ENCODE measurements at regions not wholly inside any gene's neighbourhood (a gene's known extent, or its start where the extent isn't known, plus 50 kb on each side); places are given as distances from the start of the nearest gene placed in this dataset.

GRCh38 chr12:94748726-94749421 is 98.5 kb upstream of the TMCC3 start:
- no peak for DNase-seq

GRCh38 chr12:94745562-94745961 is 95.2 kb upstream of the TMCC3 start:
- DNase-seq = no peak

DNA sequence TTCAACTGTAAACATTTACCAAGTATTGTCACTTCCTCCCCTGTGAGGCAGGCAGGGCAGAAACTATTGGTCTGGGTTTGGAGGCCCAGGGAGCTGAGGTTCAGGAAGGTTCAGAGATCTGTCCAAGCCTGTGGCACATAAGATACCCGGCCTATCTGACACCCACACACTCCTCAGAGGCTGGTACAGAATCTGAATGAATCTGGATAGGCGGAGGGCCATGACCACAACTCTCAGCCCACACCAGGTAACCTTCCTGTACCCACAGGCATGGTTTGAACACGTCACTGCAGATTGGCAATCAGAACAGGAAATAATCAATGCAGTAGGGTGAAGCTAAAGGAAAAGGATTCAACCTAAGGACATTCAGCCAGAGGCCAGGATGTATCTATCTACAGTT is 92.8 kb upstream of the TMCC3 start:
- no peak for DNase-seq

GRCh38 chr12:94740601-94741362 is 90.4 kb upstream of the TMCC3 start:
- DNase-seq = no peak

GRCh38 chr12:94736820-94737219 is 86.5 kb upstream of the TMCC3 start:
- no peak for DNase-seq

GRCh38 chr12:94736004-94736403 is 85.6 kb upstream of the TMCC3 start:
- DNase-seq = no peak

DNA sequence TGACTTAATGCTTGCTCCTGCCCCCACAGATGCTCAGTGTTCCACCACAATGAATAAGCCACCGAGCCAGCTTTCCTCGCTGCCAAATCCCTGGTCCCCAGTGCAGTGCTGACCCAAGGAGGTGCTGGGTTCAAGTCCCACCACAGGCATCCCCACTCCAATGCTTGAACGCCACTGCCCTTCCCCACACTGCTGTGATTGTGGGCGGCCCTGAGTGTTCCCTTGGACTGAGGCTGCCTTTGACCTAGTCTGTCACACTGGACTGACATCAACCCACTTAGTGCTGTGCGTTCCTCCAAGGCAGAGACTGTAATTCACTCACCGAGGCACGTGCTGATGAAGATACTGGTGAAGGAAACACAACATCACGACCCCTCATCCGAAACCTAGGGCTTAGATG is 83.4 kb upstream of the TMCC3 start:
- no peak for DNase-seq

DNA sequence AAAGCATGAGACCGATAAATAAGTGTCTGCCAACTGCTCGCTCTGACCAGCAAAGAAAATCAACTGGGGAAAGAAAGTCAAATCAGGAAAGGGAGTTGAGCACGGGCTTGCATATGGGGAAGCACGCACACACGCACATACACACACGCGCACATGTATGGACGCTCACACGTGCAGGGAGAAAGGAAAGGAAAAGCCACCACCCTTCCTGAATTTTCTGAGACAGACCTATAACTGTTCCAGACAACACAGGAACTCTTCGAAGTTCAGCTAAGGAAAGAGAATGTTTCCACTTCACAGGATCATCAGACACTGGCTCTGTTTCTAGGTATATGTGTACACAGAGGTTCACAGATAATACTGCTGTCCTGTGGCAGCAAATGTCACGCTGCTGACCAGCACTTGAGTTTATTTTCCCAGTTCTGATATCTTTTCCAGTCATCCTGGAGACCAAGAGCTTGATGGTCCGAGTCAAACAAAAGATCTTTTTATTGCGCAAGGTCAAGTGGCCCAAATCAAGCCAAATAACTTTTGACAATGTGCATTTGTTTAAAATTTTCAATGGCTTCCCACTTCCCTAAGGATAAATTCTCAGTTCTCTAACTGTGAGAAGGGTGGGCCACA is 82.1 kb upstream of the TMCC3 start:
- DNase-seq = no peak

- no peak for DNase-seq
Observed at GRCh38 chr12:94731733-94732360, 81.5 kb upstream of the TMCC3 start.

GRCh38 chr12:94730847-94731246 is 80.5 kb upstream of the TMCC3 start:
- DNase-seq = no peak

DNA sequence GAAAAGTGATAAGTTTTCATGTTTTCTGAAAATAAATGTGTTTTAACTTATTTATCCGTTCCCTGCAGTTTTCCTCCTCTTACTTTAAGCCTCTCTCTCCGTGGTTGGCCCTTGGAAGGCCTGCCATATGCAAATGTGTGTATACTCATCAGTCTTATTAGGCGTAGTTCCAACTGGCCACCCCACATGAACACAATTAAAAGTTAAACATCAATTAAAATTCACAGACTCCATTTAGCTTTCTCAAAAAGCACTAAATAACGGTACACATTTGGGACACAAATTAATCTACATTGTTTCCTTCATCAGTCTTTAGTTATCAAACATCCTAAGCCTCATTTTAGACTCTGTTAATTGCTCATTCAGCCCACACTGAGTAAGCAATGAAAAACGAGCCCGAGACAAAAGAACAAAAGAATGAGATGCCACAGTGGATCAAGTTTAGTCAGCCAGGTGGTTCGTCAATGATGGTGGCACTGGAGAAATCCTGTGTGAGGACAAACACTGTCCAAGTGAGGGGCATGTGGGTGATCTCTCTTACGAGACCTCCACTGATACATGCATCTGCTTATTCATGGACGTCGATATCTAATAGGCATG is 76.0 kb upstream of the TMCC3 start:
- DNase-seq = no peak

DNA sequence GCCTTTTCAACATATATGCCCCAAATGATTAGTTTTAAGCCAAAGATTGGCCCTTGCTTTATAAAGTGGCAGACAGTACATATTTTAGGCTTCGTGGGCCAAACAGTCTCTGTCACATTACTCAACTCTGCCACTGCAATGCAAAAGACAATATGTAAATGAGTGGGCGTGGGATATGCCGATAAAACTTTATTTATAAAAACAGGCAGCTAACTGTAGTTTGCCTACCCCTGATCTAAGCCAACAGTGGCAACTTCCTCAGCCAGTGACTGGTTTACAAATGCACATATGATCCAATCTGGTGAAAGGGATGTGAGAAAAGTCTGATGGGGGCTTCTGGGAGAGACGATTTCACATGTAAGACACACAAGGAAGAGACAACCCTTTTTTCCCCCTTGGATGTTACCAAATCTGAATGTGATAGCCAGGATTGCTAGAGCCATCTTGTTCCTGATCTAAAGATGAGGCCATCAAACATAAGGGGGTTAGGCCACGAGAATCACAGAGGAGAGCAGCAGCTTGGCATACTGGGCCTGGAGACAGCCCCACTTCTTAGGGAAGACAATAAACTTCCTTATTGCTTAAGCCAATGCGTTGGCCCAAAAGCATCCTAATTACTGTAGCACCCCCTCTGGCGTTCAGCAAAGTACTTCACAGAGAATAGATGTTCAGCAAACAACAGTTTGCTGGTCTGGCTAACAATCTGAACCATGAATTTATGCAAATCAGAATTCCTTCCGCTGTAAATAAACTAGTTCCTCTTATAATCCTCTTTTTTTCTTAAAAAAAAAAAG is 75.2 kb upstream of the TMCC3 start:
- no peak for DNase-seq

DNA sequence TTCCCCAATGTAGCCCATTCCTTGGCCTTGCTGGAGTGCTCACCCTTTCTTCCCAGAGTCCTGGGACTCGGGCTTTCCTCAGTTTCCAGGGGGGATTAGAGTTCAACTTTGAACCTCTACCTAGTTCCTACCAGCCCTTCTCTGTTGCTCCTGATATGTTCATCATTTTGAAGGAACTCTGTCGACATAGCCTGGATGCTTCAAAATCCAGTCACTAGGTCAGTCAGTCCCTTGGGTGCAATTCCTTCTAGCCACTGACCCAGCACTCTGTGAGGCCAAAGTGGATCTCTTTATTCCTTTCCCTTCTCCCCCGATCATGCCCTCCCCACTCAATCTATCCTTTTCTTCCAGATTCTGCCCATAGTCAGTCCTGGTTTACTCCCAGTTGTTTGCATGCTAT is 72.3 kb upstream of the TMCC3 start:
- no peak for DNase-seq

- no peak for DNase-seq
Observed at GRCh38 chr12:94721173-94721572, 70.8 kb upstream of the TMCC3 start.

DNA sequence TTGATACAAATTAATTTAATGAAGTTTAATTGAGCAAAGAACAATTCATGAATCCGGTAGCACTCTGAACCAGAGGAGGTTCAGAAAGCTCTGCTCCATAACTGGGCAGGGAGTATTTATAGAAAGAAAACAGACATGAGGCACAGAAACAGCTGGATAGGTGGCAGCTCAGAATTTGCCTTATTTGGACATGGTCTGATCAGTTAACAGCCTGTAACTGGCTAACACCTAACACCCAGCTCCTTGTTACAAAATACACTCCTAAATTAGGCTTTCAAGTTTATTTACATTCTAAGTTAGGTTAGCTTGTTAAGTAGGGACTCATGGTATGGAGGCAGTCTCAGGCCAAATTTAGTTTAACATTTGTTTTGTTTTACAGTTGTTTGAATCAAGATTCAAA is 67.8 kb upstream of the TMCC3 start:
- DNase-seq = peak; percentile 11

- DNase-seq = no peak
Observed at GRCh38 chr12:94717656-94718055, 67.3 kb upstream of the TMCC3 start.

GRCh38 chr12:94717108-94717507 is 66.8 kb upstream of the TMCC3 start:
- DNase-seq = no peak

DNA sequence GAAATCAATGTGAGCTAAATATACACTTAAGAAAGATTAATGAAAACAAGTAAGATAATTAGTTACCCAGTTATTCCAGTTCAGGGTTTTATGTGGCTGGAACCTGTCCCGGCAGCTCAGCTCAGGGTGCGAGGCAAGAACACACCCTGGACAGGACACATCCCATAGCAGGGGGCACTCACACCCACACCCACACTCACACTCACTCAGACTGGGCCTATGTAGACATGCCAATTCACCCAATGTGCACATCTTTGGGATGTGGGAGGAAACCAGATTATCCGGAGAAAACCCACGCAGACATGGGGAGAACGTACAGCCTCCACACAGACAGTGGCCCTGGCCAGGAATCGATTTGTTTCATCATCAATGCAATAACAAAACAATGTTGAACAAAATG is 66.0 kb upstream of the TMCC3 start:
- DNase-seq = no peak

GRCh38 chr12:94714378-94715114 is 64.2 kb upstream of the TMCC3 start:
- no peak for DNase-seq

GRCh38 chr12:94712815-94713515 is 62.6 kb upstream of the TMCC3 start:
- DNase-seq = no peak

- no peak for DNase-seq
Observed at GRCh38 chr12:94710933-94711332, 60.6 kb upstream of the TMCC3 start.

All from NCI-H1092 treated with DMSO at 0.1 percent for 48 hours (cell line).